ENCODE measurements at regions not wholly inside any gene's neighbourhood (a gene's known extent, or its start where the extent isn't known, plus 50 kb on each side); places are given as distances from the start of the nearest gene placed in this dataset.

DNA sequence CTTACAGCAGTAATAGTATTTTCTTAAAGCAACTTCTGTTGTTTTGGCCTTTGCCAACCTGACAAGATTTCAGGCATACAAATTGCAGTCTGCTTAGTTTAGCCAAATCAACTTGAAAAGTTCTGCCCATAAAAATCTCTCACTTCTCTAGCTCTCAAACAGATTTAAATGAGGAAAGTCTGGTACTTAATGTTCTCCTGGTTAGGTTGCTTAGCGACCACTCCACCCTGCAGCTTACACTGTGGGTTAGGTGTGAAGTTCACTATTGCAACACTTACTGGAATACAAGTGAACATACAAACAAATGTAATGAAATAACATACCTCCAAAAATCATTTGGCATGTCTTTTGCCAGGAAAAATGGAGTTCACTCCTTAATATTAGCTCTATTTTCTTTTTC, 178.7 kb upstream of the PCDH9 start:
- TF ChIP-seq, protein P1, sequence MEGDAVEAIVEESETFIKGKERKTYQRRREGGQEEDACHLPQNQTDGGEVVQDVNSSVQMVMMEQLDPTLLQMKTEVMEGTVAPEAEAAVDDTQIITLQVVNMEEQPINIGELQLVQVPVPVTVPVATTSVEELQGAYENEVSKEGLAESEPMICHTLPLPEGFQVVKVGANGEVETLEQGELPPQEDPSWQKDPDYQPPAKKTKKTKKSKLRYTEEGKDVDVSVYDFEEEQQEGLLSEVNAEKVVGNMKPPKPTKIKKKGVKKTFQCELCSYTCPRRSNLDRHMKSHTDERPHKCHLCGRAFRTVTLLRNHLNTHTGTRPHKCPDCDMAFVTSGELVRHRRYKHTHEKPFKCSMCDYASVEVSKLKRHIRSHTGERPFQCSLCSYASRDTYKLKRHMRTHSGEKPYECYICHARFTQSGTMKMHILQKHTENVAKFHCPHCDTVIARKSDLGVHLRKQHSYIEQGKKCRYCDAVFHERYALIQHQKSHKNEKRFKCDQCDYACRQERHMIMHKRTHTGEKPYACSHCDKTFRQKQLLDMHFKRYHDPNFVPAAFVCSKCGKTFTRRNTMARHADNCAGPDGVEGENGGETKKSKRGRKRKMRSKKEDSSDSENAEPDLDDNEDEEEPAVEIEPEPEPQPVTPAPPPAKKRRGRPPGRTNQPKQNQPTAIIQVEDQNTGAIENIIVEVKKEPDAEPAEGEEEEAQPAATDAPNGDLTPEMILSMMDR (optimal IDR thresholded peaks at IDR 0.05 in 1 of 3, IDR thresholded peaks at IDR 0.05 in 1 of 3, conservative IDR thresholded peaks at IDR 0.05 in 1 of 3; ENCODE audit: extremely low read depth in 1 of 3, insufficient read depth in 2 of 3, low read length in 3 of 3): no peak
- no peak for TF ChIP-seq EZH2 (IDR thresholded peaks at IDR 0.05; ENCODE audit: low read length)

All from keratinocyte (primary cell).